ENCODE measurements at regions not wholly inside any gene's neighbourhood (a gene's known extent, or its start where the extent isn't known, plus 50 kb on each side); places are given as distances from the start of the nearest gene placed in this dataset.

DNA sequence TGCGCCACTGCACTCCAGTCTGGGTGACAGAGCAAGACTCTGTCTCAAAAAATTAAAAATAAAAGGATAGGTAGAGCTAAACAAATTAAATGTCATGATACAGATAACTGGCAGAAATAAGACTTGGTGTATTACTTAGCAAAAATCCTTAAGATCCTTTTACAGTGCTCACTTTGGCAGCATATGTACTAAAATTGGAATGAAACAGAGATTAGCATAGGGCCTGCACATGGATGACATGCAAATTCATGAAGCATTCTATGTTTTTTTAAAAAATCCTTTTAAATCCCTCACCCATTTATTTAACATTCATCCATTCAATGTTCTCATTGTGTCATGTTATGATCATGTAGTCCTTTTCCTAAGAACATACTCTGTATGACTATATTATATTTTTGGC lies 528.8 kb downstream of the CD83 start:
- Histone ChIP-seq H3K79me2 (ENCODE audit: insufficient read depth) (no peaks in the 10 kb centered on the region), H3K36me3 (replicated peaks in 1 of 2; ENCODE audit: control insufficient read depth in 1 of 2, insufficient read depth in 2 of 2, low read length in 1 of 2) (no peaks in the 10 kb centered on the region), H3K9me2 (no peaks in the 10 kb centered on the region), H3K4me3 (ENCODE audit: low read depth in 2 of 2, low read length in 1 of 2) (no peak overlapping the region), H3F3A (replicated peaks; ENCODE audit: insufficient read depth) (no peaks in the 10 kb centered on the region), H4K20me1 (ENCODE audit: insufficient read depth) (no peaks in the 10 kb centered on the region), H3K27ac (ENCODE audit: low read depth in 2 of 2, low read length in 1 of 2) (no peak overlapping the region), H3K27me3 (ENCODE audit: insufficient read depth) (no peaks in the 10 kb centered on the region), H3K4me1 (ENCODE audit: control insufficient read depth in 1 of 2, insufficient read depth in 2 of 2, low read depth in 1 of 2, low read length in 1 of 2) (no peaks in the 10 kb centered on the region; a peak in 1 of 4 replicates), H3K4me2 (no peak overlapping the region), H3K9ac (no peak overlapping the region), H2AFZ (ENCODE audit: low read depth) (no peak overlapping the region), H3K9me3 (no peaks in the 10 kb centered on the region)
- POLR2A ChIA-PET = no interaction called here
- TF ChIP-seq NFIC (IDR thresholded peaks at IDR 0.05; ENCODE audit: borderline replicate concordance) = no peak
- TF ChIP-seq, protein P1, sequence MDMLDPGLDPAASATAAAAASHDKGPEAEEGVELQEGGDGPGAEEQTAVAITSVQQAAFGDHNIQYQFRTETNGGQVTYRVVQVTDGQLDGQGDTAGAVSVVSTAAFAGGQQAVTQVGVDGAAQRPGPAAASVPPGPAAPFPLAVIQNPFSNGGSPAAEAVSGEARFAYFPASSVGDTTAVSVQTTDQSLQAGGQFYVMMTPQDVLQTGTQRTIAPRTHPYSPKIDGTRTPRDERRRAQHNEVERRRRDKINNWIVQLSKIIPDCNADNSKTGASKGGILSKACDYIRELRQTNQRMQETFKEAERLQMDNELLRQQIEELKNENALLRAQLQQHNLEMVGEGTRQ (IDR thresholded peaks at IDR 0.05; ENCODE audit: borderline replicate concordance, low read depth, low read length) = no peak
- TF ChIP-seq MEF2A (IDR thresholded peaks at IDR 0.05; ENCODE audit: borderline replicate concordance, low read depth) = no peak
- no peak for TF ChIP-seq ELF1 (IDR thresholded peaks at IDR 0.05)
- TF ChIP-seq NRF1 (IDR thresholded peaks at IDR 0.05; ENCODE audit: low read depth, low read length) = no peak
- TF ChIP-seq YY1 (IDR thresholded peaks at IDR 0.05; ENCODE audit: low read depth) = no peak
- TF ChIP-seq CHD2 (IDR thresholded peaks at IDR 0.05; ENCODE audit: low read length, partially characterized antibody) = no peak
- no peak for TF ChIP-seq IRF3 (IDR thresholded peaks at IDR 0.05; ENCODE audit: low read depth, low read length)
- no peak for TF ChIP-seq TEAD4 (IDR thresholded peaks at IDR 0.05; ENCODE audit: borderline replicate concordance, insufficient read depth)
- TF ChIP-seq EP300 (IDR thresholded peaks at IDR 0.05; ENCODE audit: borderline replicate concordance in 1 of 2, low read depth in 1 of 2, low read length in 1 of 2) = no peak
- TF ChIP-seq TAF1 (IDR thresholded peaks at IDR 0.05; ENCODE audit: borderline replicate concordance, low read depth, low read length) = no peak
- TF ChIP-seq RAD21 (IDR thresholded peaks at IDR 0.05; ENCODE audit: low read length) = no peak
- 58% methylated on average over 1 of the region's 1 CpG for WGBS (ENCODE audit: low lambda C conversion rate)
- CTCF ChIA-PET = no interaction called here
- DNase-seq = no peak

DNA sequence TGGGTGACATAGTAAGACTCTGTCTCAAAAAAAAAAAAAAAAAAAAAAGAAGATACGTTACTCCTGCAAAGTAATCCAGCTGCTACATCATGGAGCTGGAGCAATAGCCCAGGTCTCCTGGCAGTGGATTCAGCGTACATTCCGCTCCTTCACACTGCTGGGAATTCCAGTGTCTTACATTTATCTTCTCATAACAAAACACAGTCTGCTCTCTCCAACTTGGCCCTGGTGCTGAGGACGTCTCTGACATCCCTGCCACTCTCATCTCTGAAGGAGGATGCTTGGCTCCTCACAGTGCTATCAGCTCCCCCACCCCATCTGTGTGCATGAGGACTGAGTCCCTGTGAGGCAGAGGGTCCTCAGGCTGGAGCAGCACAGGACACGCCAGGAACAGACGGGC lies 529.8 kb downstream of the CD83 start:
- Histone ChIP-seq H3K36me3 (replicated peaks in 1 of 2; ENCODE audit: control insufficient read depth in 1 of 2, insufficient read depth in 2 of 2, low read length in 1 of 2) (no peaks in the 10 kb centered on the region), H2AFZ (ENCODE audit: low read depth) (no peak overlapping the region), H3K9ac (no peak overlapping the region), H4K20me1 (ENCODE audit: insufficient read depth) (no peaks in the 10 kb centered on the region), H3F3A (replicated peaks; ENCODE audit: insufficient read depth) (no peaks in the 10 kb centered on the region), H3K4me2 (no peak overlapping the region), H3K79me2 (ENCODE audit: insufficient read depth) (no peaks in the 10 kb centered on the region), H3K4me3 (ENCODE audit: low read depth in 2 of 2, low read length in 1 of 2) (no peak overlapping the region), H3K9me2 (no peaks in the 10 kb centered on the region), H3K4me1 (ENCODE audit: control insufficient read depth in 1 of 2, insufficient read depth in 2 of 2, low read depth in 1 of 2, low read length in 1 of 2) (no peaks in the 10 kb centered on the region; a peak in 1 of 4 replicates), H3K27me3 (ENCODE audit: insufficient read depth) (no peaks in the 10 kb centered on the region), H3K9me3 (no peaks in the 10 kb centered on the region), H3K27ac (ENCODE audit: low read depth in 2 of 2, low read length in 1 of 2) (no peak overlapping the region)
- no peak for TF ChIP-seq FOXJ3 (CRISPR knock-in tag; IDR thresholded peaks at IDR 0.05)
- TF ChIP-seq FOXM1 (IDR thresholded peaks at IDR 0.05; ENCODE audit: low read depth) = no peak
- TF ChIP-seq TEAD4 (IDR thresholded peaks at IDR 0.05; ENCODE audit: borderline replicate concordance, insufficient read depth) = no peak
- no peak for TF ChIP-seq SMC3 (IDR thresholded peaks at IDR 0.05; ENCODE audit: low read depth, low read length)
- 68% methylated on average over 6 of the region's 6 CpGs for WGBS (ENCODE audit: low lambda C conversion rate)
- POLR2A ChIA-PET = no interaction called here
- CTCF ChIA-PET = no interaction called here
- DNase-seq = no peak

Measured in SK-N-SH (cell line).